ENCODE measurements at regions not wholly inside any gene's neighbourhood (a gene's known extent, or its start where the extent isn't known, plus 50 kb on each side); places are given as distances from the start of the nearest gene placed in this dataset.

DNA sequence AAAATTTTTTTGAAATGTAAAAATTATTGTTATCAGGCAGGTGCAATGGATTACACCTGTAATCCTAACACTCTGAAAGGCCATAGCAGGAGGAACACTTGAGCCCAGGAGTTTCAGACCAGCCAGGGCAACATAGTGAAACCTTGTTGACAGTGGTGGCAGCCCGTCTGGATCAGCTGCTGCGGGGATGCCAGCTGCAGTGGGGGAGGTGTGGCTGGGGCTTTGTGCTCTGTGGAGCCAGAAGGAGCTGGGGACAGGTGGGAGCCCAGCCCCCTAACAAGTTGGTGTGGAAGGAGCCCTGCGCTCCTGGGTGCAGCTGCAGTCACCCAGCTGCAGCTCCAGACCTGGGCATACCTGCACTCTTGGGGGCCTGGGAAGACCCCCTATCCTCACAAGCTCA lies 182.4 kb upstream of the MC4R start:
- TF ChIP-seq, protein P1, sequence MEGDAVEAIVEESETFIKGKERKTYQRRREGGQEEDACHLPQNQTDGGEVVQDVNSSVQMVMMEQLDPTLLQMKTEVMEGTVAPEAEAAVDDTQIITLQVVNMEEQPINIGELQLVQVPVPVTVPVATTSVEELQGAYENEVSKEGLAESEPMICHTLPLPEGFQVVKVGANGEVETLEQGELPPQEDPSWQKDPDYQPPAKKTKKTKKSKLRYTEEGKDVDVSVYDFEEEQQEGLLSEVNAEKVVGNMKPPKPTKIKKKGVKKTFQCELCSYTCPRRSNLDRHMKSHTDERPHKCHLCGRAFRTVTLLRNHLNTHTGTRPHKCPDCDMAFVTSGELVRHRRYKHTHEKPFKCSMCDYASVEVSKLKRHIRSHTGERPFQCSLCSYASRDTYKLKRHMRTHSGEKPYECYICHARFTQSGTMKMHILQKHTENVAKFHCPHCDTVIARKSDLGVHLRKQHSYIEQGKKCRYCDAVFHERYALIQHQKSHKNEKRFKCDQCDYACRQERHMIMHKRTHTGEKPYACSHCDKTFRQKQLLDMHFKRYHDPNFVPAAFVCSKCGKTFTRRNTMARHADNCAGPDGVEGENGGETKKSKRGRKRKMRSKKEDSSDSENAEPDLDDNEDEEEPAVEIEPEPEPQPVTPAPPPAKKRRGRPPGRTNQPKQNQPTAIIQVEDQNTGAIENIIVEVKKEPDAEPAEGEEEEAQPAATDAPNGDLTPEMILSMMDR (IDR thresholded peaks at IDR 0.05; ENCODE audit: low read depth, low read length), result no peak
- no peak for TF ChIP-seq POLR2A (IDR thresholded peaks at IDR 0.05; ENCODE audit: extremely low read depth, insufficient read length)
- TF ChIP-seq, protein P2, sequence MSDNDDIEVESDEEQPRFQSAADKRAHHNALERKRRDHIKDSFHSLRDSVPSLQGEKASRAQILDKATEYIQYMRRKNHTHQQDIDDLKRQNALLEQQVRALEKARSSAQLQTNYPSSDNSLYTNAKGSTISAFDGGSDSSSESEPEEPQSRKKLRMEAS (IDR thresholded peaks at IDR 0.05; ENCODE audit: low read depth, low read length), result no peak

Data from NB4 (cell line).